DND-41 (cell line): ENCODE measurements at regions not wholly inside any gene's neighbourhood (a gene's known extent, or its start where the extent isn't known, plus 50 kb on each side); places are given as distances from the start of the nearest gene placed in this dataset.

ENCODE experiments used
- CTCF ChIP-seq: IDR thresholded peaks from 2 replicates; pipeline ENCODE4 v1.5.1; 2012; ENCODE audit warnings: borderline replicate concordance, low read length, moderate library complexity, mild to moderate bottlenecking; ENCODE audit not compliant: poor library complexity, severe bottlenecking; ENCODE audit errors: extremely low read depth
- EZH2 ChIP-seq: IDR thresholded peaks from 3 replicates; pipeline ENCODE4 v1.6.1; 2012; ENCODE audit warnings: borderline replicate concordance, low read depth, mild to moderate bottlenecking, moderate library complexity, low read length, inconsistent platforms; ENCODE audit not compliant: severe bottlenecking

- no peak for TF ChIP-seq CTCF
- no peak for TF ChIP-seq EZH2
Observed at GRCh38 chr3:113096188-113096892, 105.6 kb downstream of the GTPBP8 start.
